GM12892 (cell line): ENCODE measurements at regions not wholly inside any gene's neighbourhood (a gene's known extent, or its start where the extent isn't known, plus 50 kb on each side); places are given as distances from the start of the nearest gene placed in this dataset.

Experiments
- POLR2A ChIP-seq: IDR thresholded peaks from 2 replicates; pipeline ENCODE4 v1.6.1; 2011; ENCODE audit warnings: low read depth, low read length, control low read depth
- POLR2AphosphoS5 ChIP-seq: IDR thresholded peaks from 2 replicates; pipeline ENCODE4 v1.6.1; 2011; ENCODE audit warnings: low read depth, low read length, control low read depth

DNA sequence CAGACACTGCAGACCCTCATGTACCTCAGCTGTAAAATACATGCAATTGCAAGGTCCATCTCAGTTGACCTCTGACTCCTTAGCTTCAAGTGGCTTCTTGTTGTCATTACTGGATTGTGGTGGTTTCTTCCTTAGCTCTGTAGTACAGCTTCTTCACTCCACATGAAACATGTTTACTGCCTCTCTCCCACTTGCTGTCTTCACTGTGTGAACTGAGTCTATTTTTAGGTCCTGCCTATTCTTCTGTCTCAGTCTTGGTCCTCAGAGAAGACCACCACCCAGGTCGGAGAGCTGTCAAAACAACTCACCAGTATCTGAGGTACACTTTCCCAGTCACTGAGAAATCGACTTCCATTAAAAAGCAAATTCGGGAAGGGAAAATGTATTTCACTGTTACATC lies 50.2 kb upstream of the EYA4 start:
- TF ChIP-seq POLR2AphosphoS5 (no peak), POLR2A (no peak)
